ENCODE measurements at regions not wholly inside any gene's neighbourhood (a gene's known extent, or its start where the extent isn't known, plus 50 kb on each side); places are given as distances from the start of the nearest gene placed in this dataset.

- FAIRE-seq (peak; percentile 99), DNase-seq (ENCODE audit: insufficient read length) (peak; percentile 67)
- TF ChIP-seq POLR2A (IDR thresholded peaks at IDR 0.05; ENCODE audit: low read depth, low read length), result peak; percentile 50; the same call in 1 of the 2 replicates
- TF ChIP-seq POLR2AphosphoS5 (IDR thresholded peaks at IDR 0.05; ENCODE audit: low read depth, low read length), result 0 out of 2 replicates have a peak, but pooled peaks have one; percentile 26
- no peak for TF ChIP-seq TAF1 (IDR thresholded peaks at IDR 0.05; ENCODE audit: borderline replicate concordance, low read depth, low read length)
Measured at GRCh38 chr1:37288900-37289299, 185.5 kb upstream of the ZC3H12A start.

GRCh38 chr1:37290718-37291117, 183.7 kb upstream of the ZC3H12A start:
- DNase-seq (ENCODE audit: insufficient read length) (no peak), FAIRE-seq (no peak)
- TF ChIP-seq POLR2AphosphoS5 (IDR thresholded peaks at IDR 0.05; ENCODE audit: low read depth, low read length), result no peak
- TF ChIP-seq POLR2A (IDR thresholded peaks at IDR 0.05; ENCODE audit: low read depth, low read length), result no peak
- TF ChIP-seq TAF1 (IDR thresholded peaks at IDR 0.05; ENCODE audit: borderline replicate concordance, low read depth, low read length), result no peak

- TF ChIP-seq POLR2A (IDR thresholded peaks at IDR 0.05; ENCODE audit: low read depth, low read length) (no peak), TAF1 (IDR thresholded peaks at IDR 0.05; ENCODE audit: borderline replicate concordance, low read depth, low read length) (no peak), POLR2AphosphoS5 (IDR thresholded peaks at IDR 0.05; ENCODE audit: low read depth, low read length) (no peak)
- DNase-seq (ENCODE audit: insufficient read length) (no peak), FAIRE-seq (no peak)
Measured at GRCh38 chr1:37292789-37293188, 181.6 kb upstream of the ZC3H12A start.

GRCh38 chr1:37294096-37294495, 180.3 kb upstream of the ZC3H12A start:
- TF ChIP-seq POLR2A (IDR thresholded peaks at IDR 0.05; ENCODE audit: low read depth, low read length), result no peak
- no peak for TF ChIP-seq POLR2AphosphoS5 (IDR thresholded peaks at IDR 0.05; ENCODE audit: low read depth, low read length)
- no peak for TF ChIP-seq TAF1 (IDR thresholded peaks at IDR 0.05; ENCODE audit: borderline replicate concordance, low read depth, low read length)
- DNase-seq (ENCODE audit: insufficient read length) (no peak), FAIRE-seq (no peak)

- DNase-seq (ENCODE audit: insufficient read length), result no peak
- TF ChIP-seq POLR2AphosphoS5 (IDR thresholded peaks at IDR 0.05; ENCODE audit: low read depth, low read length), result no peak
- TF ChIP-seq POLR2A (IDR thresholded peaks at IDR 0.05; ENCODE audit: low read depth, low read length), result no peak
- no peak for TF ChIP-seq TAF1 (IDR thresholded peaks at IDR 0.05; ENCODE audit: borderline replicate concordance, low read depth, low read length)
- no peak for FAIRE-seq
Measured at GRCh38 chr1:37294529-37294928, 179.9 kb upstream of the ZC3H12A start.

- no peak for FAIRE-seq
- TF ChIP-seq POLR2A (IDR thresholded peaks at IDR 0.05; ENCODE audit: low read depth, low read length), result no peak
- no peak for TF ChIP-seq POLR2AphosphoS5 (IDR thresholded peaks at IDR 0.05; ENCODE audit: low read depth, low read length)
- TF ChIP-seq TAF1 (IDR thresholded peaks at IDR 0.05; ENCODE audit: borderline replicate concordance, low read depth, low read length), result no peak
- DNase-seq (ENCODE audit: insufficient read length), result no peak
Measured at GRCh38 chr1:37298769-37299168, 175.6 kb upstream of the ZC3H12A start.

- DNase-seq (ENCODE audit: insufficient read length) (no peak), FAIRE-seq (no peak)
- TF ChIP-seq POLR2A (IDR thresholded peaks at IDR 0.05; ENCODE audit: low read depth, low read length), result no peak
- no peak for TF ChIP-seq TAF1 (IDR thresholded peaks at IDR 0.05; ENCODE audit: borderline replicate concordance, low read depth, low read length)
Measured at GRCh38 chr1:37299216-37299615, 175.2 kb upstream of the ZC3H12A start.

GRCh38 chr1:37303884-37304574, 170.4 kb upstream of the ZC3H12A start:
- no peak for DNase-seq (ENCODE audit: insufficient read length)
- TF ChIP-seq TAF1 (IDR thresholded peaks at IDR 0.05; ENCODE audit: borderline replicate concordance, low read depth, low read length) (no peak), POLR2AphosphoS5 (IDR thresholded peaks at IDR 0.05; ENCODE audit: low read depth, low read length) (no peak), POLR2A (IDR thresholded peaks at IDR 0.05; ENCODE audit: low read depth, low read length) (no peak)

GRCh38 chr1:37305108-37305507, 169.3 kb upstream of the ZC3H12A start:
- DNase-seq (ENCODE audit: insufficient read length) (no peak), FAIRE-seq (no peak)
- TF ChIP-seq POLR2AphosphoS5 (IDR thresholded peaks at IDR 0.05; ENCODE audit: low read depth, low read length) (no peak), POLR2A (IDR thresholded peaks at IDR 0.05; ENCODE audit: low read depth, low read length) (no peak), TAF1 (IDR thresholded peaks at IDR 0.05; ENCODE audit: borderline replicate concordance, low read depth, low read length) (no peak)

More at GRCh38 chr1:37303884-37304574, 170.4 kb upstream of the ZC3H12A start:
- FAIRE-seq, result no peak

- TF ChIP-seq POLR2A (IDR thresholded peaks at IDR 0.05; ENCODE audit: low read depth, low read length) (no peak), POLR2AphosphoS5 (IDR thresholded peaks at IDR 0.05; ENCODE audit: low read depth, low read length) (no peak), TAF1 (IDR thresholded peaks at IDR 0.05; ENCODE audit: borderline replicate concordance, low read depth, low read length) (no peak)
- no peak for DNase-seq (ENCODE audit: insufficient read length)
- no peak for FAIRE-seq
Measured at GRCh38 chr1:37305841-37306240, 168.5 kb upstream of the ZC3H12A start.

GRCh38 chr1:37306461-37306860, 167.9 kb upstream of the ZC3H12A start:
- TF ChIP-seq TAF1 (IDR thresholded peaks at IDR 0.05; ENCODE audit: borderline replicate concordance, low read depth, low read length), result no peak
- no peak for TF ChIP-seq POLR2A (IDR thresholded peaks at IDR 0.05; ENCODE audit: low read depth, low read length)
- no peak for TF ChIP-seq POLR2AphosphoS5 (IDR thresholded peaks at IDR 0.05; ENCODE audit: low read depth, low read length)
- DNase-seq (ENCODE audit: insufficient read length) (no peak), FAIRE-seq (no peak)

- DNase-seq (ENCODE audit: insufficient read length) (no peak), FAIRE-seq (no peak)
- no peak for TF ChIP-seq TAF1 (IDR thresholded peaks at IDR 0.05; ENCODE audit: borderline replicate concordance, low read depth, low read length)
- no peak for TF ChIP-seq POLR2A (IDR thresholded peaks at IDR 0.05; ENCODE audit: low read depth, low read length)
- no peak for TF ChIP-seq POLR2AphosphoS5 (IDR thresholded peaks at IDR 0.05; ENCODE audit: low read depth, low read length)
Measured at GRCh38 chr1:37306871-37307270, 167.5 kb upstream of the ZC3H12A start.
